CD4-positive, alpha-beta T cell (primary cell): ENCODE measurements at regions not wholly inside any gene's neighbourhood (a gene's known extent, or its start where the extent isn't known, plus 50 kb on each side); places are given as distances from the start of the nearest gene placed in this dataset.

Experiments
- ATAC-seq: fragments of 200-7000 bp; cut with Tn5 transposase; one replicate; pipeline ENCODE4 v1.10.0; 2022; ENCODE audit warnings: mild to moderate bottlenecking; ENCODE audit not compliant: poor library complexity
- CTCF ChIA-PET: fragments of 350-600 bp; sonication (Branson Sonifier 250); formaldehyde crosslinking; loops from one replicate; lab custom pipeline; 2021; ENCODE audit warnings: antibody characterized with exemption, inconsistent platforms; lab: Charles Lee
- POLR2A ChIA-PET: fragments of 350-600 bp; sonication (Branson Sonifier 250); formaldehyde crosslinking; loops from one replicate; lab custom pipeline; 2021; ENCODE audit warnings: antibody characterized with exemption, inconsistent platforms; lab: Charles Lee
- DNase-seq, 14 experiments: peaks; one replicate each; pipeline ENCODE4 v3.0.0-alpha.2; 2013 to 2020; ENCODE audit warnings: mixed read lengths in 2 of 14
- H3K27ac ChIP-seq, 2 donors: one replicate each; pipeline versions ENCODE4 v1.5.1 to v1.7.0; 2013; ENCODE audit warnings: low read length in 2 of 2, low read depth in 1 of 2, mild to moderate bottlenecking in 1 of 2
- H3K27me3 ChIP-seq, 2 experiments: 1 replicate in 1 of 2; 2 replicates in 1 of 2; pipeline versions ENCODE4 v1.6.1 to v1.7.0; 2013; ENCODE audit warnings: low read length in 2 of 2, control low read depth in 1 of 2, mild to moderate bottlenecking in 1 of 2, moderate library complexity in 1 of 2; ENCODE audit not compliant: insufficient read depth in 2 of 2, control insufficient read depth in 1 of 2
- H3K36me3 ChIP-seq: one replicate; pipeline ENCODE4 v1.6.1; 2013; ENCODE audit warnings: low read length, control low read depth; ENCODE audit not compliant: insufficient read depth
- H3K4me1 ChIP-seq: one replicate; pipeline ENCODE4 v1.6.1; 2013; ENCODE audit warnings: low read length, control low read depth; ENCODE audit not compliant: insufficient read depth
- H3K4me3 ChIP-seq: one replicate; pipeline ENCODE4 v1.5.1; 2013; ENCODE audit warnings: mild to moderate bottlenecking, low read length, moderate library complexity
- H3K9me3 ChIP-seq, 2 experiments: 1 replicate in 1 of 2; 2 replicates in 1 of 2; pipeline versions ENCODE4 v1.6.1 to v1.7.0; 2013; ENCODE audit warnings: low read length in 2 of 2, mild to moderate bottlenecking in 2 of 2, control low read depth in 1 of 2, moderate library complexity in 1 of 2; ENCODE audit not compliant: control insufficient read depth in 1 of 2, insufficient read depth in 1 of 2
- H3K27ac Mint-ChIP-seq: one replicate; pipeline ENCODE4 v1.8.0; 2020; ENCODE audit warnings: mixed read lengths
- H3K27me3 Mint-ChIP-seq: one replicate; pipeline ENCODE4 v1.8.0; 2021; ENCODE audit warnings: mixed read lengths
- H3K36me3 Mint-ChIP-seq: one replicate; pipeline ENCODE4 v1.8.0; 2021; ENCODE audit warnings: low read depth, mixed read lengths
- H3K4me1 Mint-ChIP-seq: one replicate; pipeline ENCODE4 v1.8.0; 2021; ENCODE audit warnings: low read depth, mixed read lengths
- H3K4me3 Mint-ChIP-seq: one replicate; pipeline ENCODE4 v1.8.0; 2020; ENCODE audit warnings: mild to moderate bottlenecking, mixed read lengths
- H3K9me3 Mint-ChIP-seq: one replicate; pipeline ENCODE4 v1.8.0; 2020; ENCODE audit warnings: mixed read lengths
- intact Hi-C, 2 experiments: fragments of 100-400 bp; cut with DNase I in 1 of 2; cut with micrococcal nuclease in 1 of 2; formaldehyde crosslinking; loops; one replicate each; pipeline versions ENCODE4 v1.15.1 to v1.9.0; 2023 to 2025; cut with DNase I, micrococcal nuclease
- TF ChIP-seq, protein P1 (sequence below): fragments of 200-600 bp; IDR thresholded peaks from one replicate; pipeline ENCODE4 v1.8.0; 2022; ENCODE audit warnings: antibody characterized with exemption, mild to moderate bottlenecking

DNA sequence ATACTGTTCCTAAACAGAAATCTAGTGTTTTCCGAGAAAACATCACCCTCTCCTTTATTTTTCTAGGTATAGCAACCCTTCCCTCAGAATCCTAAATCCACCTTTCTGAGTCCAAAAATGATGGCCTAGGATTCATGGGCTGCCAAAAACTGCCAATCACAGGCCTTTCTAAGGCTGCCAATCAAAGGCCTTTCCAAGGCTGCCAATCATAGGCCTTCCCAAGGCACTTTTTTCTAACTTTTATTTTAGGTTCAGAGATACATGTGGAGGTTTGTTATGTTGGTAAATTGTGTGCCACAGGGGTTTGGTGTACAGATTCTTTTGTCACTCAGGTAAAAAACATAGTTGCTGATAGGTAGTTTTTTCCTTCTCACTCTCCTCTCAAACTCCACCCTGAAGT lies 673.7 kb downstream of the FAT4 start:
- no peaks in the 10 kb centered on the region for H3K36me3 Mint-ChIP-seq
- Histone ChIP-seq H3K36me3 (no peaks in the 10 kb centered on the region), H3K27me3 (no peaks in the 10 kb centered on the region), H3K27ac (no peak overlapping the region), H3K9me3 (peaks cover 0 to 4% of the 10 kb centered on the region in 2 experiments), H3K4me3 (no peak overlapping the region), H3K4me1 (no peaks in the 10 kb centered on the region)
- H3K4me1 Mint-ChIP-seq, result no peaks in the 10 kb centered on the region
- intact Hi-C loops, result no loop called here
- ATAC-seq (no peak), DNase-seq (no peak)
- TF ChIP-seq, protein P1, sequence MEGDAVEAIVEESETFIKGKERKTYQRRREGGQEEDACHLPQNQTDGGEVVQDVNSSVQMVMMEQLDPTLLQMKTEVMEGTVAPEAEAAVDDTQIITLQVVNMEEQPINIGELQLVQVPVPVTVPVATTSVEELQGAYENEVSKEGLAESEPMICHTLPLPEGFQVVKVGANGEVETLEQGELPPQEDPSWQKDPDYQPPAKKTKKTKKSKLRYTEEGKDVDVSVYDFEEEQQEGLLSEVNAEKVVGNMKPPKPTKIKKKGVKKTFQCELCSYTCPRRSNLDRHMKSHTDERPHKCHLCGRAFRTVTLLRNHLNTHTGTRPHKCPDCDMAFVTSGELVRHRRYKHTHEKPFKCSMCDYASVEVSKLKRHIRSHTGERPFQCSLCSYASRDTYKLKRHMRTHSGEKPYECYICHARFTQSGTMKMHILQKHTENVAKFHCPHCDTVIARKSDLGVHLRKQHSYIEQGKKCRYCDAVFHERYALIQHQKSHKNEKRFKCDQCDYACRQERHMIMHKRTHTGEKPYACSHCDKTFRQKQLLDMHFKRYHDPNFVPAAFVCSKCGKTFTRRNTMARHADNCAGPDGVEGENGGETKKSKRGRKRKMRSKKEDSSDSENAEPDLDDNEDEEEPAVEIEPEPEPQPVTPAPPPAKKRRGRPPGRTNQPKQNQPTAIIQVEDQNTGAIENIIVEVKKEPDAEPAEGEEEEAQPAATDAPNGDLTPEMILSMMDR, result no peak
- peaks cover 3% of the 10 kb centered on the region for H3K9me3 Mint-ChIP-seq
- no peak overlapping the region for H3K4me3 Mint-ChIP-seq
- POLR2A ChIA-PET, result no interaction called here
- CTCF ChIA-PET, result no interaction called here
- H3K27me3 Mint-ChIP-seq, result no peaks in the 10 kb centered on the region
- H3K27ac Mint-ChIP-seq, result no peak overlapping the region

DNA sequence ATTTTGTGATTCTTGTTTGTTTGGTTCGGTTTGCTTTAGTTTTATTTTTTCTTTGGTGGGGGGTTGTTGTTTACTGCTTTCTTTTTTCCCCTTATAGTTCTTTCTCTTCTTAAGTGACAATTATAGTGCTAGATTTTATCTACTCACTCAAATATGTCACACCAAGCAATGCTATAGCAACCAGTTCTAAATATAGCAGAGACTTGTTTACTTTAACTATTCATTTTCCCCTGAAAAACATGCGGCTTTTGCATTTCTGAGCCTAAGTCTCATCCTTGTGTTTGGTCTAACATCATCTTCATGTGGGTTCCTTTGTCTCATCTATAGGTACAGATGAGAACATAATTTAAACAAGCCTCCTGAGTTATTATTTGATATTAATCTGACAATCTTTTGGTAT lies 676.6 kb downstream of the FAT4 start:
- Histone ChIP-seq H3K36me3 (no peaks in the 10 kb centered on the region), H3K4me1 (no peaks in the 10 kb centered on the region), H3K27me3 (no peaks in the 10 kb centered on the region), H3K9me3 (no peaks in the 10 kb centered on the region), H3K4me3 (no peak overlapping the region), H3K27ac (no peak overlapping the region)
- Mint-ChIP-seq H3K27ac (no peak overlapping the region), H3K9me3 (peaks cover 6% of the 10 kb centered on the region), H3K4me3 (no peak overlapping the region), H3K4me1 (no peaks in the 10 kb centered on the region), H3K36me3 (no peaks in the 10 kb centered on the region), H3K27me3 (no peaks in the 10 kb centered on the region)
- TF ChIP-seq, protein P1, result no peak
- POLR2A ChIA-PET, result no interaction called here
- intact Hi-C loops, result no loop called here
- CTCF ChIA-PET, result no interaction called here
- ATAC-seq (no peak), DNase-seq (no peak)

DNA sequence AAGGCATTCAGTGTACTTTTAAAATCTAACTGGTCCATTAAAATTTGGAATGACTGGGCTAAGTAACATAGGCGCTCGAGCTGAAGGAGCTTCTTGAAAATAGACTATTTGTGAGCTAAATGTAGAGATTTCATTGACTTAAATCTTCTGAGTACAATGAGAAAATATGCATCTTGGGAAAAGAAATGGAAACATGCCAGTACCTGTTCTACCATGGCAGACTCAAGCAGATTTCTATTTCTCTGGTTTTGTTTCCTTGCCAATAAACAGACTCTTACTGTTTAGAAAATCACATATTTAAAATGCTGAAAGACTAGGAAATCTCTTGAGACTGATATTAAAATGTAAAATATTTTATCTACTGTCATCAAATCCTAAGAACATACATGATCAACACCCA lies 678.1 kb downstream of the FAT4 start:
- Histone ChIP-seq H3K27me3 (no peaks in the 10 kb centered on the region), H3K4me3 (no peak overlapping the region), H3K9me3 (no peaks in the 10 kb centered on the region), H3K36me3 (no peaks in the 10 kb centered on the region), H3K4me1 (no peaks in the 10 kb centered on the region), H3K27ac (no peak overlapping the region)
- Mint-ChIP-seq H3K27ac (no peak overlapping the region), H3K36me3 (no peaks in the 10 kb centered on the region), H3K4me1 (no peaks in the 10 kb centered on the region), H3K9me3 (peaks cover 8% of the 10 kb centered on the region), H3K4me3 (no peak overlapping the region), H3K27me3 (no peaks in the 10 kb centered on the region)
- ATAC-seq (no peak), DNase-seq (no peak)
- intact Hi-C loops, result no loop called here
- ChIA-PET POLR2A (no interaction called here), CTCF (no interaction called here)
- TF ChIP-seq, protein P1, result no peak
